Esophagus muscularis mucosa (tissue), 3 donors: ENCODE measurements at regions not wholly inside any gene's neighbourhood (a gene's known extent, or its start where the extent isn't known, plus 50 kb on each side); places are given as distances from the start of the nearest gene placed in this dataset.

Experiments
- CTCF ChIP-seq, 3 experiments: fragments of 200-600 bp in 2 of 3; fragments of 450-650 bp in 1 of 3; sonication (generic) in 2 of 3; IDR thresholded peaks; one replicate each; pipeline ENCODE4 v1.5.1; 2017 to 2019; ENCODE audit warnings: antibody characterized with exemption in 3 of 3, mild to moderate bottlenecking in 2 of 3, moderate library complexity in 1 of 3
- POLR2A ChIP-seq: fragments of 450-650 bp; IDR thresholded peaks from one replicate; pipeline ENCODE4 v1.6.1; 2017; ENCODE audit warnings: antibody characterized with exemption, moderate library complexity, mild to moderate bottlenecking, low read depth
- POLR2AphosphoS5 ChIP-seq, 2 donors: sonication (generic); formaldehyde crosslinking; IDR thresholded peaks; one replicate each; pipeline ENCODE4 v1.6.1; 2017; ENCODE audit warnings: antibody characterized with exemption in 2 of 2

DNA sequence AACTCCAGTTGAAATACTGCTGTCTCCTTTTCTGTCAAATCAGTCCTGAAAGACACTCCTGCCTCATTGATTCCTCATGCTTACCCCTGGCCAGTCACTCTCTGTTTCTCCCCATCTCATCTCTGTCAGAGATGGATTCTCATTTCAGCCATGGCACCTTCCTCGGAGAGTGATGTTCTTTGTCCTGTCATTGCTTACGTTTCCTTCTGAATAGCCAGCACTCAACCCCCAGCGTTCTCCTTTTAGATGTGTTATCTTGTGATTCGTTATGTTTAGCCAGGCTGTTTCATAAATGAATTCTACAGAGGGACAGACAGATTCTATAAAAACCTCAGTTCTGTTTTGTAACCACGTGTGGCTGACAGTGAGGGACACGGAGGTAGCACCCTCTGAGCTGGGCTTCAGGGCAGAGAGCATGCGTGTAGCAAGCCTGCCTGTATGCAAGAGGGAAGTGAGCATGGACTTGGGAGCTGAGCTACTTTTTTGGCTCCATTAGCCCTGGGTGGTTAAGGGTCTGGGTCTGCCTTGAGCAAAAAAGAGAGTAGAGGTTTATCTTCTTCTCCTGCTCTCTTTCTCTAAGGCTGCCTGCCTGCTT, 354.6 kb downstream of the DDX10 start:
- TF ChIP-seq POLR2A (no peak), CTCF (IDR thresholded peaks at IDR 0.05) (no peak), POLR2AphosphoS5 (IDR thresholded peaks at IDR 0.05) (no peak)
